SU-DHL-6 (cell line): ENCODE measurements at regions not wholly inside any gene's neighbourhood (a gene's known extent, or its start where the extent isn't known, plus 50 kb on each side); places are given as distances from the start of the nearest gene placed in this dataset.

ENCODE experiments used
- H2AFZ ChIP-seq: fragments of 200-600 bp; sonication (generic); 2 replicates; pipeline ENCODE4 v1.6.1; 2014; ENCODE audit warnings: low read depth, mild to moderate bottlenecking, moderate library complexity, mixed read lengths, antibody characterized with exemption, low read length; ENCODE audit not compliant: severe bottlenecking
- H3F3A ChIP-seq: fragments of 200-600 bp; shearing (Covaris generic); 2 replicates; pipeline ENCODE4 v1.6.0; 2016; ENCODE audit warnings: antibody characterized with exemption, mild to moderate bottlenecking; ENCODE audit not compliant: insufficient read depth
- H3K27ac ChIP-seq: fragments of 200-600 bp; sonication (generic); 2 replicates; pipeline ENCODE4 v1.5.1; 2016; ENCODE audit warnings: low read depth, mild to moderate bottlenecking, low read length, moderate library complexity, mixed read lengths
- H3K27me3 ChIP-seq: fragments of 200-600 bp; sonication (generic), shearing (Covaris generic); 2 replicates; pipeline ENCODE4 v1.6.0; 2014; ENCODE audit warnings: mild to moderate bottlenecking, low read length
- H3K36me3 ChIP-seq: fragments of 200-600 bp; sonication (generic); 2 replicates; pipeline ENCODE4 v1.6.1; 2014; ENCODE audit warnings: mild to moderate bottlenecking, low read length, mixed read lengths
- H3K4me2 ChIP-seq: fragments of 300-600, 200-600 bp; shearing (Covaris generic), sonication (generic); 2 replicates; pipeline ENCODE4 v1.6.0; 2014; ENCODE audit warnings: low read length, low read depth, mild to moderate bottlenecking; ENCODE audit not compliant: poor library complexity, severe bottlenecking
- H3K4me3 ChIP-seq: fragments of 200-600 bp; sonication (generic); 2 replicates; pipeline ENCODE4 v1.5.1; 2014; ENCODE audit warnings: antibody characterized with exemption, low read length, mild to moderate bottlenecking, mixed read lengths; ENCODE audit not compliant: insufficient read depth, poor library complexity, severe bottlenecking
- H3K79me2 ChIP-seq: fragments of 200-600 bp; sonication (generic); 2 replicates; pipeline ENCODE4 v1.6.1; 2014; ENCODE audit warnings: mild to moderate bottlenecking, low read length, moderate library complexity; ENCODE audit not compliant: insufficient read depth
- H3K9ac ChIP-seq: fragments of 200-600 bp; sonication (generic); 2 replicates; pipeline ENCODE4 v1.7.0; 2014; ENCODE audit warnings: mild to moderate bottlenecking, low read length
- H3K9me2 ChIP-seq: fragments of 200-600 bp; sonication (generic); replicated peaks from 2 replicates; pipeline ENCODE4 v1.6.1; 2014; ENCODE audit warnings: low read length; ENCODE audit not compliant: insufficient read depth
- H3K9me3 ChIP-seq: fragments of 200-600 bp; sonication (generic); 2 replicates; pipeline ENCODE4 v1.6.1; 2014; ENCODE audit warnings: low read length, mixed read lengths; ENCODE audit not compliant: insufficient read depth
- H4K20me1 ChIP-seq: fragments of 200-600 bp; sonication (generic); 2 replicates; pipeline ENCODE4 v1.6.1; 2014; ENCODE audit warnings: low read depth, mild to moderate bottlenecking, antibody characterized with exemption, low read length, moderate library complexity, mixed read lengths
- EZH2phosphoT487 ChIP-seq: fragments of 200-600 bp; sonication (generic), shearing (Covaris generic); conservative IDR thresholded peaks from 2 replicates; pipeline ENCODE4 v1.6.1; 2018; ENCODE audit warnings: mild to moderate bottlenecking, antibody characterized with exemption, low read length, moderate library complexity, mixed read lengths
- TF ChIP-seq, protein P1 (sequence below): fragments of 200-600 bp; sonication (generic); IDR thresholded peaks from one replicate; pipeline ENCODE4 v1.5.1; 2017; ENCODE audit warnings: antibody characterized with exemption, mild to moderate bottlenecking, low read length, moderate library complexity; ENCODE audit not compliant: insufficient read depth, poor library complexity, severe bottlenecking

- Histone ChIP-seq H3F3A (no peaks in the 10 kb centered on the region), H3K9me3 (no peaks in the 10 kb centered on the region), H3K4me3 (no peak overlapping the region), H3K27me3 (no peaks in the 10 kb centered on the region), H3K27ac (no peak overlapping the region), H4K20me1 (no peaks in the 10 kb centered on the region), H3K36me3 (no peaks in the 10 kb centered on the region), H2AFZ (no peak overlapping the region), H3K79me2 (no peaks in the 10 kb centered on the region), H3K4me2 (no peak overlapping the region), H3K9ac (no peak overlapping the region), H3K9me2 (no peaks in the 10 kb centered on the region)
- TF ChIP-seq EZH2phosphoT487 = no peak
- TF ChIP-seq, protein P1, sequence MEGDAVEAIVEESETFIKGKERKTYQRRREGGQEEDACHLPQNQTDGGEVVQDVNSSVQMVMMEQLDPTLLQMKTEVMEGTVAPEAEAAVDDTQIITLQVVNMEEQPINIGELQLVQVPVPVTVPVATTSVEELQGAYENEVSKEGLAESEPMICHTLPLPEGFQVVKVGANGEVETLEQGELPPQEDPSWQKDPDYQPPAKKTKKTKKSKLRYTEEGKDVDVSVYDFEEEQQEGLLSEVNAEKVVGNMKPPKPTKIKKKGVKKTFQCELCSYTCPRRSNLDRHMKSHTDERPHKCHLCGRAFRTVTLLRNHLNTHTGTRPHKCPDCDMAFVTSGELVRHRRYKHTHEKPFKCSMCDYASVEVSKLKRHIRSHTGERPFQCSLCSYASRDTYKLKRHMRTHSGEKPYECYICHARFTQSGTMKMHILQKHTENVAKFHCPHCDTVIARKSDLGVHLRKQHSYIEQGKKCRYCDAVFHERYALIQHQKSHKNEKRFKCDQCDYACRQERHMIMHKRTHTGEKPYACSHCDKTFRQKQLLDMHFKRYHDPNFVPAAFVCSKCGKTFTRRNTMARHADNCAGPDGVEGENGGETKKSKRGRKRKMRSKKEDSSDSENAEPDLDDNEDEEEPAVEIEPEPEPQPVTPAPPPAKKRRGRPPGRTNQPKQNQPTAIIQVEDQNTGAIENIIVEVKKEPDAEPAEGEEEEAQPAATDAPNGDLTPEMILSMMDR = no peak
These were observed 396.6 kb downstream of the TLR4 start for GRCh38 chr9:118100529-118101419.

- no peaks in the 10 kb centered on the region for H3K9me3 ChIP-seq
- H3K4me3 ChIP-seq = no peak overlapping the region
- H3F3A ChIP-seq = no peaks in the 10 kb centered on the region
- H3K4me2 ChIP-seq = no peak overlapping the region
- H3K9me2 ChIP-seq = no peaks in the 10 kb centered on the region
- H3K27me3 ChIP-seq = no peaks in the 10 kb centered on the region
- no peak overlapping the region for H3K27ac ChIP-seq
- no peaks in the 10 kb centered on the region for H3K36me3 ChIP-seq
- H4K20me1 ChIP-seq = no peaks in the 10 kb centered on the region
- no peak for TF ChIP-seq EZH2phosphoT487
- TF ChIP-seq, protein P1 = no peak
- no peaks in the 10 kb centered on the region for H3K79me2 ChIP-seq
- H2AFZ ChIP-seq = no peak overlapping the region
- no peak overlapping the region for H3K9ac ChIP-seq
These were observed 400.2 kb downstream of the TLR4 start for GRCh38 chr9:118104363-118104762.

GRCh38 chr9:118108971-118109370 is 404.8 kb downstream of the TLR4 start:
- H3K79me2 ChIP-seq = no peaks in the 10 kb centered on the region
- H3K9ac ChIP-seq = no peak overlapping the region
- H3K9me3 ChIP-seq = no peaks in the 10 kb centered on the region
- no peaks in the 10 kb centered on the region for H3F3A ChIP-seq
- no peak overlapping the region for H3K4me3 ChIP-seq
- no peak overlapping the region for H3K27ac ChIP-seq
- H4K20me1 ChIP-seq = no peaks in the 10 kb centered on the region
- H3K9me2 ChIP-seq = no peaks in the 10 kb centered on the region
- H3K4me2 ChIP-seq = no peak overlapping the region
- H2AFZ ChIP-seq = no peak overlapping the region
- no peak for TF ChIP-seq EZH2phosphoT487
- TF ChIP-seq, protein P1 = no peak
- no peaks in the 10 kb centered on the region for H3K36me3 ChIP-seq
- H3K27me3 ChIP-seq = no peaks in the 10 kb centered on the region
